Urinary bladder (tissue), 4 donors: ENCODE measurements at regions not wholly inside any gene's neighbourhood (a gene's known extent, or its start where the extent isn't known, plus 50 kb on each side); places are given as distances from the start of the nearest gene placed in this dataset. TPM values are rescaled to one million over a fixed set of nuclear protein-coding genes. Genes with fewer than 3 reads are reported as not detected.

Source experiments
- DNase-seq: peaks from one replicate; pipeline ENCODE4 v3.0.0-alpha.2; 2015; ENCODE audit errors: extremely low spot score
- H3K27ac ChIP-seq: one replicate; pipeline ENCODE4 v1.5.1; 2013; ENCODE audit warnings: low read depth, mild to moderate bottlenecking, moderate library complexity
- H3K36me3 ChIP-seq: one replicate; pipeline ENCODE4 v1.6.1; 2013; ENCODE audit warnings: mild to moderate bottlenecking, moderate library complexity; ENCODE audit not compliant: insufficient read depth
- H3K4me1 ChIP-seq: one replicate; pipeline ENCODE4 v1.6.1; 2013; ENCODE audit warnings: mild to moderate bottlenecking, moderate library complexity; ENCODE audit not compliant: insufficient read depth
- H3K4me3 ChIP-seq: one replicate; pipeline ENCODE4 v1.5.1; 2013; ENCODE audit warnings: low read depth, low read length
- WGBS: extraction: QIAGEN DNeasy Blood & Tissue Kit; methylation state at CpG from one replicate; pipeline ENCODE4 v1.1.7; 2013; 5-methylcytosine and 5-hydroxymethylcytosine counted together
- small RNA-seq: library from RNA; depleted of rRNA; stranded (forward); fragments of <200 nt; gene quantifications from one replicate; pipeline ENCODE3, GENCODE V24; 2014
- donor health status: healthy with polysubstance abuse.
- donor health status: healthy.

- no peaks in the 10 kb centered on the region for H3K4me1 ChIP-seq
- H3K36me3 ChIP-seq, result no peaks in the 10 kb centered on the region
- no peak overlapping the region for H3K27ac ChIP-seq
- H3K4me3 ChIP-seq, result no peak overlapping the region
- no peak for DNase-seq
- 66% methylated on average over 2 of the region's 2 CpGs for WGBS
Observed at GRCh38 chr13:77988355-77988754, 69.7 kb upstream of the EDNRB start.

- 87% methylated on average over 5 of the region's 5 CpGs for WGBS
- H3K4me3 ChIP-seq, result no peak overlapping the region
- no peaks in the 10 kb centered on the region for H3K36me3 ChIP-seq
- DNase-seq, result no peak
- no peak overlapping the region for H3K27ac ChIP-seq
- H3K4me1 ChIP-seq, result no peaks in the 10 kb centered on the region
Observed at GRCh38 chr13:77986713-77987112, 68.1 kb upstream of the EDNRB start.

GRCh38 chr13:77985866-77986636 lies 67.4 kb upstream of the EDNRB start:
- H3K36me3 ChIP-seq, result no peaks in the 10 kb centered on the region
- no peak overlapping the region for H3K27ac ChIP-seq
- WGBS, result 69% methylated on average over 3 of the region's 3 CpGs
- no peak for DNase-seq
- no peaks in the 10 kb centered on the region for H3K4me1 ChIP-seq
- H3K4me3 ChIP-seq, result no peak overlapping the region

GRCh38 chr13:77981281-77981881 lies 62.8 kb upstream of the EDNRB start:
- H3K4me3 ChIP-seq, result no peak overlapping the region
- H3K27ac ChIP-seq, result no peak overlapping the region
- 23% methylated on average over 1 of the region's 1 CpG for WGBS
- H3K4me1 ChIP-seq, result no peaks in the 10 kb centered on the region
- H3K36me3 ChIP-seq, result no peaks in the 10 kb centered on the region
- no peak for DNase-seq

DNA sequence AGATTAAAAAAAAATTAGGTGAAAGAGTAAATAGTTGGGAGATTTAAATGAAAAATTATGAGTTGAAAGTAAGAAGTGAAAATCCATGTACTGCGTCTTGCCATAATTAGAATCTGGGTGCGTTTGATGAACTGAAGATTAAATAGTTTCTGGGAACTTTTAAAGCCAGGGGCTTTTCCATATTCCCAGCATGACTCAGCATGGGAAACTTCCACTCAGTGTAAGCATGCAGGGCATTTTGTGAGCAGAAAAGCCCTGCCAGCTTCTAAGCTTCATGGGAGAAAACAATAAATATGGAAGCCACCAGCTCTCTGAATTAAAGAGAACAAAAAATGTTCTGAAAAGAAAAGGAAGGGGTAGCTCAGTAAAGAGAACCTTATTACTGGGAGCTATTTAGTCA lies 62.0 kb upstream of the EDNRB start:
- no peak overlapping the region for H3K27ac ChIP-seq
- no peak for DNase-seq
- no peak overlapping the region for H3K4me3 ChIP-seq
- WGBS, result 21% methylated on average over 2 of the region's 2 CpGs
- no peaks in the 10 kb centered on the region for H3K36me3 ChIP-seq
- H3K4me1 ChIP-seq, result no peaks in the 10 kb centered on the region

- no peaks in the 10 kb centered on the region for H3K36me3 ChIP-seq
- DNase-seq, result no peak
- H3K4me3 ChIP-seq, result no peak overlapping the region
- H3K27ac ChIP-seq, result no peak overlapping the region
- H3K4me1 ChIP-seq, result no peaks in the 10 kb centered on the region
- WGBS, result 85% methylated on average over 3 of the region's 3 CpGs
Observed at GRCh38 chr13:77979721-77980385, 61.2 kb upstream of the EDNRB start.

DNA sequence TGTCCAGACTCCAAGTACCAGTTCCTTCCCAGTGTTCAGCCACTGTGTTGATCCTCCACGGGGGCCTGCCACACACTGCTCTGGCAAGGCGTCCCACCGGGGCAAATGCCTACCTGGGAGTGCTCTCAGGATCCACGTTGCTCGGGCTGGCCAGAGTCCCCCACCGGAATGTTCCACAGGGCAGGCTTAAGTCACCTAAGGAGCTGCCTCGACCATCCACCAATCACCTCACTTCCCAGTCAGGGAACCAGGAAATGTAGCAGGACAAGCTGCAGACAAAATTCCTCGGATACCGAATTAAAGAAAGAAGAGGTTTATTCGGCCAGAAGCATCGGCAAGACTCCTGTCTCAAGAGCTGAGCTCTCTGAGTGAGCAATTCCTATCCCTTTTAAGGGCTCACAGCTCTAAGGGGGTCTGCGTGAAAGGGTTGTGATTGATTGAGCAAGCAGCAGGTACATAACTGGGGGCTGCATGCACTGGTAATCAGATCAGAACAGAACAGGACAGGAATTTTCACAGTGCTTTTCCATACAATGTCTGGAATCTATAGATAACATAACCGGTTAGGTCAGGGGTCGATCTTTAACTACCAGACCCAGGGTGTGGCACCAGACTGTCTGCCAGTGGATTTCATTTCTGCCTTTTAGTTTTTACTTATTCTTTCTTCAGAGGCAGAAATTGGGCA lies 56.9 kb upstream of the EDNRB start:
- Histone ChIP-seq H3K36me3 (no peaks in the 10 kb centered on the region), H3K4me3 (no peak overlapping the region), H3K4me1 (no peaks in the 10 kb centered on the region), H3K27ac (no peak overlapping the region)
- no peak for DNase-seq
- WGBS, result 90% methylated on average over 14 of the region's 14 CpGs

DNA sequence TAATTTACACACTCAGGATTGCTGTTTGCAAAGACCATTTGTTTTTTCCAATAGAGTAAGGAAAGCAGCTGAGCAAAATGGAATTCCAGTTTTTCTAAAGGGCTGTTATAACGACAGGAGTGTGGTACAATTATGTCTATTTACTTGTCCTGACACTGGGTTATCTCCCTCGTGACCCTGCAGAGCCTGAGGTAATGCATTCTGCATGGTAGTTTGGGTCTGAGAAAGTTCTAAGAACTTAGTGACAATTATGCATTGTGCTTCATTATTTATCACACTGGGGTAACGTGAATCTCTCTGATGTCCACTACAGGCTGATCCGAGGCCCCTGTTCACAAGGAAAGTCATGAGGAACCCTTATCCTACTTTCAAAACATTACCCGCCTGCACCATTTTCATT lies 50.7 kb upstream of the EDNRB start:
- H3K4me3 ChIP-seq, result no peak overlapping the region
- no peak overlapping the region for H3K27ac ChIP-seq
- H3K36me3 ChIP-seq, result no peaks in the 10 kb centered on the region
- no peak for DNase-seq
- no peaks in the 10 kb centered on the region for H3K4me1 ChIP-seq
- WGBS, result 76% methylated on average over 5 of the region's 5 CpGs

Small RNA genes in the stretch of these regions (small RNA-seq; reads per million reads assigned to genes)
- gene RNY3P3, result not detected
